DMS53 treated with DMSO at 0.1 percent for 48 hours (cell line): ENCODE measurements at regions not wholly inside any gene's neighbourhood (a gene's known extent, or its start where the extent isn't known, plus 50 kb on each side); places are given as distances from the start of the nearest gene placed in this dataset.
"Not testable (repeated sequence)": the region's sequence is repeated elsewhere in the genome, so short reads cannot be mapped to it uniquely, and the experiment has no call there.

Experiments
- DNase-seq: peaks from one replicate; lab custom pipeline; 2025; ENCODE audit not compliant: unreplicated experiment; lab: John Stamatoyannopoulos, UW

- DNase-seq, result no peak
Observed at GRCh38 chr14:57150449-57150848, 118.3 kb downstream of the EXOC5 start.

- no peak for DNase-seq
Observed at GRCh38 chr14:57139173-57139572, 129.5 kb downstream of the EXOC5 start.

GRCh38 chr14:57136669-57137328, 131.9 kb downstream of the EXOC5 start:
- no peak for DNase-seq

GRCh38 chr14:57127809-57128208, 140.9 kb downstream of the EXOC5 start:
- DNase-seq, result not testable (repeated sequence)

- no peak for DNase-seq
Observed at GRCh38 chr14:57122129-57122528, 146.6 kb downstream of the EXOC5 start.

- not testable (repeated sequence) for DNase-seq
Observed at GRCh38 chr14:57112072-57112807, 156.5 kb downstream of the EXOC5 start.

- DNase-seq, result not testable (repeated sequence)
Observed at GRCh38 chr14:57110411-57110810, 158.3 kb downstream of the EXOC5 start.

GRCh38 chr14:57091030-57091608, 177.6 kb downstream of the EXOC5 start:
- no peak for DNase-seq

GRCh38 chr14:57089901-57090300, 178.8 kb downstream of the EXOC5 start:
- no peak for DNase-seq

GRCh38 chr14:57087841-57088240, 180.9 kb downstream of the EXOC5 start:
- DNase-seq, result no peak

- no peak for DNase-seq
Observed at GRCh38 chr14:57086271-57087162, 182.2 kb downstream of the EXOC5 start.

- no peak for DNase-seq
Observed at GRCh38 chr14:57085801-57086200, 182.9 kb downstream of the EXOC5 start.

GRCh38 chr14:57085043-57085442, 183.7 kb downstream of the EXOC5 start:
- no peak for DNase-seq

- DNase-seq, result no peak
Observed at GRCh38 chr14:57080691-57081090, 188.0 kb downstream of the EXOC5 start.

- no peak for DNase-seq
Observed at GRCh38 chr14:57078054-57078453, 190.7 kb downstream of the EXOC5 start.

- no peak for DNase-seq
Observed at GRCh38 chr14:57073986-57074385, 194.7 kb downstream of the EXOC5 start.

- DNase-seq, result no peak
Observed at GRCh38 chr14:57071639-57072038, 197.1 kb downstream of the EXOC5 start.

- no peak for DNase-seq
Observed at GRCh38 chr14:57069702-57070101, 199.0 kb downstream of the EXOC5 start.

GRCh38 chr14:57068511-57068910, 200.2 kb downstream of the EXOC5 start:
- no peak for DNase-seq

GRCh38 chr14:57066887-57067513, 201.7 kb downstream of the EXOC5 start:
- DNase-seq, result peak; percentile 42

GRCh38 chr14:57066463-57066862, 202.2 kb downstream of the EXOC5 start:
- no peak for DNase-seq
